ENCODE measurements at regions not wholly inside any gene's neighbourhood (a gene's known extent, or its start where the extent isn't known, plus 50 kb on each side); places are given as distances from the start of the nearest gene placed in this dataset.
A peak's percentile ranks its signal among the peaks of the same experiment; 100 is the strongest.

GRCh38 chr1:201639826-201640225 lies 100.9 kb downstream of the NAV1 start:
- Histone ChIP-seq H3K4me3 (no peak overlapping the region), H3K9me3 (no peaks in the 10 kb centered on the region), H3K27me3 (no peaks in the 10 kb centered on the region), H3K4me1 (peaks cover 0 to 71% (median 55%) of the 10 kb centered on the region in 12 donors), H3K27ac (peak overlapping the region in 11 of 12 donors; percentile 12 to 67 (median 60)), H3K36me3 (peaks cover 0 to 7% (median 0%) of the 10 kb centered on the region in 9 donors)
- 60 to 77% (median 72%) methylated on average over 6 of the region's 6 CpGs for WGBS, 4 donors
- TF ChIP-seq POLR2A (IDR thresholded peaks at IDR 0.05): no peak
- no peak for TF ChIP-seq CTCF (IDR thresholded peaks at IDR 0.05)
- DNase-seq (no peak), ATAC-seq (peak in 2 of 4 donors; percentile 8 to 20)
- intact Hi-C loops (cut with DNase I): loop anchor here in 6 of 10 donors (5.0 to 10.0 kb wide), 5 partner anchors 55 to 155 kb away; no protein-coding TSS in a partner anchor

- Histone ChIP-seq H3K9me3 (no peaks in the 10 kb centered on the region), H3K4me3 (no peak overlapping the region), H3K4me1 (peaks cover 0 to 65% (median 49%) of the 10 kb centered on the region in 12 donors), H3K27me3 (no peaks in the 10 kb centered on the region), H3K36me3 (peaks cover 0 to 7% (median 0%) of the 10 kb centered on the region in 9 donors), H3K27ac (peak overlapping the region in 10 of 12 donors; percentile 12 to 67 (median 62))
- DNase-seq (peak in 4 of 5 donors; percentile 65 to 75 (median 69)), ATAC-seq (peak; percentile 47 to 76 (median 65))
- intact Hi-C loops (cut with DNase I): loop anchor here in 4 of 10 donors (5.0 to 10.0 kb wide), 4 partner anchors 54 to 154 kb away; no protein-coding TSS in a partner anchor
- WGBS, 4 donors: 70 to 88% (median 77%) methylated on average over 6 of the region's 6 CpGs
- TF ChIP-seq CTCF (IDR thresholded peaks at IDR 0.05) (no peak), POLR2A (IDR thresholded peaks at IDR 0.05) (no peak)
Observed at GRCh38 chr1:201640624-201641023, 101.7 kb downstream of the NAV1 start.

GRCh38 chr1:201641524-201642253 lies 102.8 kb downstream of the NAV1 start:
- Histone ChIP-seq H3K27ac (peak overlapping the region in 10 of 12 donors; percentile 11 to 67 (median 41)), H3K9me3 (no peaks in the 10 kb centered on the region), H3K27me3 (no peaks in the 10 kb centered on the region), H3K4me3 (no peak overlapping the region), H3K4me1 (peaks cover under 1 to 65% (median 48%) of the 10 kb centered on the region in 12 donors), H3K36me3 (peaks cover 0 to 7% (median 0%) of the 10 kb centered on the region in 9 donors)
- WGBS, 4 donors: 85 to 89% (median 89%) methylated on average over 4 of the region's 4 CpGs
- DNase-seq (no peak), ATAC-seq (no peak)
- TF ChIP-seq CTCF (IDR thresholded peaks at IDR 0.05): no peak
- no peak for TF ChIP-seq POLR2A (IDR thresholded peaks at IDR 0.05)
- intact Hi-C loops (cut with DNase I): loop anchor here in 4 of 10 donors (5.0 to 10.0 kb wide), 4 partner anchors 53 to 153 kb away; no protein-coding TSS in a partner anchor

- DNase-seq (no peak), ATAC-seq (no peak)
- Histone ChIP-seq H3K27ac (no peak overlapping the region), H3K4me1 (peaks cover 4 to 60% (median 45%) of the 10 kb centered on the region in 12 donors), H3K4me3 (no peak overlapping the region), H3K9me3 (no peaks in the 10 kb centered on the region), H3K27me3 (no peaks in the 10 kb centered on the region), H3K36me3 (peaks cover 0 to 7% (median 0%) of the 10 kb centered on the region in 9 donors)
- 67 to 75% (median 72%) methylated on average over 4 of the region's 4 CpGs for WGBS, 4 donors
- intact Hi-C loops (cut with DNase I): loop anchor here in 4 of 10 donors (5.0 to 10.0 kb wide), 4 partner anchors 51 to 151 kb away; no protein-coding TSS in a partner anchor
- no peak for TF ChIP-seq CTCF (IDR thresholded peaks at IDR 0.05)
- no peak for TF ChIP-seq POLR2A (IDR thresholded peaks at IDR 0.05)
Observed at GRCh38 chr1:201643835-201644104, 104.8 kb downstream of the NAV1 start.
